ENCODE measurements at regions not wholly inside any gene's neighbourhood (a gene's known extent, or its start where the extent isn't known, plus 50 kb on each side); places are given as distances from the start of the nearest gene placed in this dataset.
A peak's percentile ranks its signal among the peaks of the same experiment; 100 is the strongest.

- no peak for TF ChIP-seq CTCF (conservative IDR thresholded peaks at IDR 0.05)
- no peak overlapping the region for H3K27ac ChIP-seq
These were observed 114.7 kb upstream of the EEA1 start for GRCh38 chr12:93043877-93044209.

GRCh38 chr12:93047118-93047517 lies 118.0 kb upstream of the EEA1 start:
- no peak overlapping the region for H3K27ac ChIP-seq
- TF ChIP-seq CTCF (conservative IDR thresholded peaks at IDR 0.05) = no peak

DNA sequence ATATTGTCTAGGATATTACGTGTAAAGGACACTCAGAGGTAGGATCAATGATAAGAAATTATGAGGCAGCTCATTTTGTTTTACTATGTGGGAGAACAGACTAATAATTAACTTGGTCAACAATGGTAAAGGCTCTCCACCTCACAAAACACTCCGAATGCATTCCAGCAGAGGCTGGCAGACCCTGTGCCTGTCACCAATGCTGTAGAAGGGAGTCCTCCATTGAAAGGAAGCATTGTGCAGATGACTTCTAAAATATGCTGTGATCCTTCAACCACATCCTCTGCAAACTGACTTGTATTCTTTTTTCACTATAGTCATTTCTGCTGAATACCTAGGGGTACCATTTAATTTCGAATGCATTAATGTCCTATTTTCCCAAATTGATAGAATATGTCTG lies 119.6 kb upstream of the EEA1 start:
- H3K27ac ChIP-seq = peak overlapping the region; percentile 40
- TF ChIP-seq CTCF (conservative IDR thresholded peaks at IDR 0.05) = no peak

DNA sequence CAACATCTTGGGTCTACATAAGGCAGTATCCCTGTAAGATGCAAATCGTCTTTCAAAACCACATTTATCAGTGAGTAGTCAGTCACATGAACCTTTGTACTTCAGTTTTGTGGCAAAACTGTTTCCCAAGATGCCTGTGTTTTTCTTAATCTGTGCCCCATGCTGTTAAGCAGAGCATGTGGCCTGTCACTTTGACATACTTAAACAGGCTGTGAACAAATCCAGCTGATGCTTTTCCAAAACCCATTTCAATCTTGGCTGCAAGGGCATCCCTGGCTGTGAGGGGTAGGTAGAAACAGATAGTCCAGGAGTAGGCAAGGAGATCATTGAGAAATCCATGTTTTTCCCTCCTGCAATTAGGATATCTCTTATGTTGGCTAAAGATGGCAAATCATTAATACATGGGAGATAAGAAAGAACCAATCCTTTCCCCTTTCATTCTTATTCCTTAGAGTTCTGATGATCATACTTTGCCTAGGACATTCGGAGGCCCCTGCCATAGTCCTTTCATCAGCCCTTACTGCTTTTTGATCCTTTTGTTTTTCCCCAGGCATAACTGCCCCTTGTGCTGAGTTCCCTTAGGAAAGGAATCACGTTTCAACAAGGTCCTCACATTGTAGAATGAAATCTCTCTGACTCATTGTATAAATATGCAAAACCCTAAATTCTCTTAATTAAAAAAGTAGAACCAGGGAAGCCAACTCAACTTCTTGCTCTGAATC lies 121.1 kb upstream of the EEA1 start:
- TF ChIP-seq CTCF (conservative IDR thresholded peaks at IDR 0.05) = no peak
- H3K27ac ChIP-seq = no peak overlapping the region

GRCh38 chr12:93050748-93051081 lies 121.6 kb upstream of the EEA1 start:
- no peak for TF ChIP-seq CTCF (conservative IDR thresholded peaks at IDR 0.05)
- no peak overlapping the region for H3K27ac ChIP-seq

GRCh38 chr12:93054021-93054420 lies 124.9 kb upstream of the EEA1 start:
- no peak for TF ChIP-seq CTCF (conservative IDR thresholded peaks at IDR 0.05)
- no peak overlapping the region for H3K27ac ChIP-seq

DNA sequence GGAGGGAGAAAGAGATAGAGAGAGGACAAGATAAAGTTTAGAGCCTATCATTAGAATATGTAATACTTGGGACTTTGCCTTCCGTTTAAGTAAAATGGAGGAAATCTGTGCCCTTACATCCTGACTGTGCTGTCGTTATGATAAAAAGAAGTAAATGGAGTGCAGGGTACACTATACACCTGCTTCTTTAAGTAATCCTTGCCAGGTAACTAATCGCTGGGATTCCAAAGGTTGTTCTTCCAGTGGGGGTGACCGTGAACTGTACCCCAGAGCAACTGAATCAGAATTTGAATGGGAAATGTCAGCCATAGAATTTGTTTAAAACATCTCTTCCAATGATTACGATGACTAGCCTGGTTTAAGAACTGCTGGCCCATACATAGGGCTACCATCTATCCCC lies 126.1 kb upstream of the EEA1 start:
- H3K27ac ChIP-seq = no peak overlapping the region
- TF ChIP-seq CTCF (conservative IDR thresholded peaks at IDR 0.05) = no peak

Data from VCaP (cell line).